ENCODE measurements at regions not wholly inside any gene's neighbourhood (a gene's known extent, or its start where the extent isn't known, plus 50 kb on each side); places are given as distances from the start of the nearest gene placed in this dataset.

DNA sequence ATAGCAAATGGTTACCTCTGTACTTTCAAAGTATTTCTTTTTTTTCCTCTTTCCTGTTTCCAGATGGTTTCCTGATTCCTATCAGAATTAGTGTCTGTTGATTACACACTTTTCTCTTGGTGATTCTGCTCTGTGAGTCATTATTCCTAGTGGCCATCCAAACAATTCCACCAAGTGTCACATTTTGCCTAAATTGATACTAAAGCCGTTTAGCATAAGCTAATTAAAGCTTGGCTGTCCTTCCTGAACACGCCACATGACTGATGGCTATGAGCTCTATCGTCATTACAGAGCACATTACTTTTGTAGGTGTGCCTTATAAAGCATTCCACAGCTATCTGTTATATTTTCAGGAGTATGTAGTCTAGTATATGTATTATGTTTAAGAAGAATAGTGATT is 671.2 kb downstream of the CDH8 start (continued):
- TF ChIP-seq, protein P1, sequence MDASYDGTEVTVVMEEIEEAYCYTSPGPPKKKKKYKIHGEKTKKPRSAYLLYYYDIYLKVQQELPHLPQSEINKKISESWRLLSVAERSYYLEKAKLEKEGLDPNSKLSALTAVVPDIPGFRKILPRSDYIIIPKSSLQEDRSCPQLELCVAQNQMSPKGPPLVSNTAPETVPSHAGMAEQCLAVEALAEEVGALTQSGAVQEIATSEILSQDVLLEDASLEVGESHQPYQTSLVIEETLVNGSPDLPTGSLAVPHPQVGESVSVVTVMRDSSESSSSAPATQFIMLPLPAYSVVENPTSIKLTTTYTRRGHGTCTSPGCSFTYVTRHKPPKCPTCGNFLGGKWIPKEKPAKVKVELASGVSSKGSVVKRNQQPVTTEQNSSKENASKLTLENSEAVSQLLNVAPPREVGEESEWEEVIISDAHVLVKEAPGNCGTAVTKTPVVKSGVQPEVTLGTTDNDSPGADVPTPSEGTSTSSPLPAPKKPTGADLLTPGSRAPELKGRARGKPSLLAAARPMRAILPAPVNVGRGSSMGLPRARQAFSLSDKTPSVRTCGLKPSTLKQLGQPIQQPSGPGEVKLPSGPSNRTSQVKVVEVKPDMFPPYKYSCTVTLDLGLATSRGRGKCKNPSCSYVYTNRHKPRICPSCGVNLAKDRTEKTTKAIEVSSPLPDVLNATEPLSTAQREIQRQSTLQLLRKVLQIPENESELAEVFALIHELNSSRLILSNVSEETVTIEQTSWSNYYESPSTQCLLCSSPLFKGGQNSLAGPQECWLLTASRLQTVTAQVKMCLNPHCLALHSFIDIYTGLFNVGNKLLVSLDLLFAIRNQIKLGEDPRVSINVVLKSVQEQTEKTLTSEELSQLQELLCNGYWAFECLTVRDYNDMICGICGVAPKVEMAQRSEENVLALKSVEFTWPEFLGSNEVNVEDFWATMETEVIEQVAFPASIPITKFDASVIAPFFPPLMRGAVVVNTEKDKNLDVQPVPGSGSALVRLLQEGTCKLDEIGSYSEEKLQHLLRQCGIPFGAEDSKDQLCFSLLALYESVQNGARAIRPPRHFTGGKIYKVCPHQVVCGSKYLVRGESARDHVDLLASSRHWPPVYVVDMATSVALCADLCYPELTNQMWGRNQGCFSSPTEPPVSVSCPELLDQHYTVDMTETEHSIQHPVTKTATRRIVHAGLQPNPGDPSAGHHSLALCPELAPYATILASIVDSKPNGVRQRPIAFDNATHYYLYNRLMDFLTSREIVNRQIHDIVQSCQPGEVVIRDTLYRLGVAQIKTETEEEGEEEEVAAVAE (CRISPR knock-in tag; IDR thresholded peaks at IDR 0.05; ENCODE audit: borderline replicate concordance), result no peak

DNA sequence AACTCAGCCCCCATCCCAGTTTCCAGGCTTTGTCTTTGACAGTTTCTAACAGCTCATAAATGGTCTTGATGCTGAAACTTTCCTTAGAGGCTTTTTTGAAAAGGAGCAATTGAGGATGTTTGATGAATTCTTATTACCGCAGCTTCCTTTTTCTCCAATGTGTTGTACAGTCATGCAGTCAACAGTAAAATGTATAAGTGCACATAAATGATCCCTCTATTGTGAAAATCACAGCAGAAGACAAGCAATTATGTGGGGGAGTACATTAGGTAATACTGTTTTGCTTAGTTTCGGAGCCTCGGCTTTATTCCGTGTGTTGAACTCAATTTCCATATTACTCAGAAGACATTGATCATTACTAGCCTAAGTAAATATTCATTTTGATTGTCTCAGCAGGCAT is 673.7 kb downstream of the CDH8 start:
- POLR2A ChIA-PET, result no interaction called here
- in situ Hi-C loops (cut with HindIII; ENCODE audit: extremely low pct_ligation_motif_present, low pct_unique_long_range_greater_than_20kb), result no loop called here
- H3K27ac ChIP-seq (ENCODE audit: extremely low read length, insufficient read depth, low read length), result no peak overlapping the region
- no peak overlapping the region for H2AFZ ChIP-seq (ENCODE audit: low read length)
- no peak overlapping the region for H3K4me2 ChIP-seq (ENCODE audit: low read depth, low read length)
- no peaks in the 10 kb centered on the region for H3K79me2 ChIP-seq (ENCODE audit: insufficient read depth, low read length)
- DNase-seq (ENCODE audit: low spot score) (no peak), ATAC-seq (no peak), FAIRE-seq (no peak)
- no peak overlapping the region for H3K4me3 ChIP-seq (replicated peaks in 1 of 3; ENCODE audit: insufficient read depth in 1 of 3, low read depth in 2 of 3, low read length in 3 of 3)
- no peaks in the 10 kb centered on the region for H4K20me1 ChIP-seq (ENCODE audit: insufficient read depth, low read length)
- BruUV-seq (replicated peaks), result no TSS peak
- TF ChIP-seq ASH2L (IDR thresholded peaks at IDR 0.05; ENCODE audit: insufficient read length, low read depth, low read length) (no peak), HHEX (CRISPR knock-in tag; IDR thresholded peaks at IDR 0.05) (no peak), PHF5A (CRISPR knock-in tag; IDR thresholded peaks at IDR 0.05; ENCODE audit: low read depth, unreplicated experiment) (no peak), ADNP (CRISPR knock-in tag; IDR thresholded peaks at IDR 0.05) (no peak), ZFY (CRISPR knock-in tag; IDR thresholded peaks at IDR 0.05) (no peak), PTBP1 (IDR thresholded peaks at IDR 0.05; ENCODE audit: low read depth, low read length, poor library complexity, severe bottlenecking) (no peak), PHF21A (CRISPR knock-in tag; IDR thresholded peaks at IDR 0.05) (no peak), ZNF713 (CRISPR knock-in tag; IDR thresholded peaks at IDR 0.05) (no peak), ZKSCAN5 (CRISPR knock-in tag; IDR thresholded peaks at IDR 0.05) (no peak)
- no peaks in the 10 kb centered on the region for H3K4me1 ChIP-seq (ENCODE audit: insufficient read depth, low read length)
- intact Hi-C loops (cut with micrococcal nuclease; ENCODE audit: unreplicated experiment), result no loop called here
- H3K9ac ChIP-seq (ENCODE audit: insufficient read depth, low read depth, low read length), result no peak overlapping the region
- CTCF ChIA-PET (ENCODE audit: low intra/inter-chr PET ratio, low total read pairs), result no interaction called here
- peaks cover 23% of the 10 kb centered on the region; the same call in 1 of the 2 replicates for H3K9me3 ChIP-seq (ENCODE audit: low read length)
- WGBS (ENCODE audit: low lambda C conversion rate), result under 1% methylated on average over 4 of the region's 4 CpGs
- no peaks in the 10 kb centered on the region for H3K36me3 ChIP-seq (replicated peaks in 1 of 2; ENCODE audit: control insufficient read depth in 1 of 2, insufficient read depth in 2 of 2, low read length in 2 of 2)
- H3K27me3 ChIP-seq (ENCODE audit: control insufficient read depth in 1 of 2, insufficient read depth in 2 of 2, low read length in 2 of 2), result no peaks in the 10 kb centered on the region

Measured in HepG2 (cell line).